HCT116 (cell line): ENCODE measurements at regions not wholly inside any gene's neighbourhood (a gene's known extent, or its start where the extent isn't known, plus 50 kb on each side); places are given as distances from the start of the nearest gene placed in this dataset.

Experiments
- ATAC-seq: fragments of 200-7000 bp; cut with Tn5 transposase; 2 replicates; pipeline ENCODE4 v1.9.1; 2020; ENCODE audit warnings: mild to moderate bottlenecking, moderate library complexity
- BruUV-seq: library from RNA; stranded (reverse); fragments of 400-500 nt; replicated peaks from 2 replicates; lab custom pipeline; 2021; lab: Mats Ljungman, UMichigan
- CTCF ChIA-PET: fragments of 300-600 bp; sonication (Branson Sonifier 250); formaldehyde crosslinking; loops from one replicate; lab custom pipeline; 2021; ENCODE audit warnings: antibody characterized with exemption; lab: Charles Lee
- POLR2A ChIA-PET: fragments of 300-600, 350-600 bp; sonication (Branson Sonifier 250); formaldehyde crosslinking; loops from one replicate; lab custom pipeline; 2021; ENCODE audit warnings: antibody characterized with exemption; lab: Charles Lee
- RAD21 ChIA-PET, 2 experiments: fragments of 300-600 bp; sonication (Branson Sonifier 250); formaldehyde crosslinking; loops; one replicate each; lab custom pipeline; 2023; ENCODE audit warnings: low total read pairs in 2 of 2; ENCODE audit not compliant: uncharacterized antibody in 2 of 2, unreplicated experiment in 2 of 2, low non-redundant PET in 1 of 2; lab: Charles Lee
- DNase-seq: peaks from one replicate; pipeline ENCODE4 v3.0.0-alpha.2; 2010; ENCODE audit warnings: low read depth, low spot score
- H2AFZ ChIP-seq: fragments of 200-600 bp; shearing (Covaris generic), sonication (generic); 2 replicates; pipeline ENCODE4 v1.6.1; 2017; ENCODE audit warnings: low read depth, mixed run types, mixed read lengths, antibody characterized with exemption, low read length; ENCODE audit not compliant: poor library complexity, severe bottlenecking
- H3K27ac ChIP-seq: 2 replicates; pipeline ENCODE4 v1.5.1; 2012; ENCODE audit warnings: low read depth, low read length
- H3K27me3 ChIP-seq: fragments of 200-600 bp; sonication (generic); 2 replicates; pipeline ENCODE4 v1.6.1; 2016; ENCODE audit warnings: mixed run types, low read length, mixed read lengths; ENCODE audit not compliant: insufficient read depth
- H3K36me3 ChIP-seq, 2 experiments: fragments of 200-500 bp in 1 of 2; fragments of 200-600 bp in 1 of 2; sonication (Bioruptor generic) in 1 of 2; sonication (generic) in 1 of 2; 2 replicates each; pipeline versions ENCODE4 v1.5.1 to v1.6.1; 2014 to 2016; ENCODE audit warnings: low read length in 2 of 2, inconsistent platforms in 1 of 2, mixed read lengths in 1 of 2, mixed run types in 1 of 2; ENCODE audit not compliant: insufficient read depth in 2 of 2, control insufficient read depth in 1 of 2
- H3K4me1 ChIP-seq, 2 experiments: fragments of 200-600 bp in 1 of 2; sonication (generic) in 1 of 2; 2 replicates each; pipeline versions ENCODE4 v1.5.1 to v1.6.1; 2012 to 2017; ENCODE audit warnings: low read length in 2 of 2, inconsistent platforms in 1 of 2, mild to moderate bottlenecking in 1 of 2, mixed read lengths in 1 of 2, mixed run types in 1 of 2, moderate library complexity in 1 of 2; ENCODE audit not compliant: insufficient read depth in 2 of 2, control insufficient read depth in 1 of 2
- H3K4me2 ChIP-seq: fragments of 200-600 bp; sonication (generic); 2 replicates; pipeline ENCODE4 v1.6.1; 2017; ENCODE audit warnings: mixed run types, low read length, mixed read lengths
- H3K4me3 ChIP-seq, 2 experiments: fragments of 200-600 bp in 1 of 2; sonication (generic) in 1 of 2; replicated peaks in 1 of 2; 2 replicates each; pipeline ENCODE4 v1.5.1; 2011 to 2016; ENCODE audit warnings: low read length in 2 of 2, control low read depth in 1 of 2, low read depth in 1 of 2, mild to moderate bottlenecking in 1 of 2, mixed read lengths in 1 of 2, mixed run types in 1 of 2
- H3K79me2 ChIP-seq: fragments of 200-600 bp; sonication (generic); 2 replicates; pipeline ENCODE4 v1.6.1; 2017; ENCODE audit warnings: mild to moderate bottlenecking, mixed run types, low read length, moderate library complexity, mixed read lengths; ENCODE audit not compliant: insufficient read depth
- H3K9ac ChIP-seq: fragments of 200-600 bp; sonication (generic); 2 replicates; pipeline ENCODE4 v1.6.1; 2016; ENCODE audit warnings: low read length, mixed read lengths
- H3K9me2 ChIP-seq: fragments of 200-600 bp; sonication (generic), shearing (Covaris generic); 2 replicates; pipeline ENCODE4 v1.6.1; 2017; ENCODE audit warnings: mixed run types, mild to moderate bottlenecking, moderate library complexity; ENCODE audit not compliant: insufficient read depth
- H3K9me3 ChIP-seq, 2 experiments: fragments of 200-500 bp in 1 of 2; fragments of 200-600 bp in 1 of 2; sonication (Bioruptor generic) in 1 of 2; sonication (generic) in 1 of 2; 2 replicates each; pipeline ENCODE4 v1.6.1; 2014 to 2017; ENCODE audit warnings: low read length in 2 of 2, mixed read lengths in 2 of 2, inconsistent platforms in 1 of 2, low read depth in 1 of 2, mild to moderate bottlenecking in 1 of 2, mixed run types in 1 of 2, moderate library complexity in 1 of 2; ENCODE audit not compliant: control insufficient read depth in 1 of 2, insufficient read depth in 1 of 2
- H4K20me1 ChIP-seq: fragments of 200-600 bp; sonication (generic), shearing (Covaris generic); 2 replicates; pipeline ENCODE4 v1.6.1; 2017; ENCODE audit warnings: mixed run types, mild to moderate bottlenecking, moderate library complexity; ENCODE audit not compliant: insufficient read depth
- ATF3 ChIP-seq: IDR thresholded peaks from 2 replicates; pipeline ENCODE4 v1.6.1; 2012
- CEBPB ChIP-seq: IDR thresholded peaks from 2 replicates; pipeline ENCODE4 v1.6.1; 2012; ENCODE audit warnings: low read depth
- EGR1 ChIP-seq: IDR thresholded peaks from 2 replicates; pipeline ENCODE4 v1.6.1; 2012; ENCODE audit warnings: low read depth
- ELF1 ChIP-seq: IDR thresholded peaks from 2 replicates; pipeline ENCODE4 v1.6.1; 2012; ENCODE audit warnings: low read depth, borderline replicate concordance
- EZH2 ChIP-seq: fragments of 200-600 bp; sonication (generic); IDR thresholded peaks from 2 replicates; pipeline ENCODE4 v1.6.1; 2017; ENCODE audit warnings: antibody characterized with exemption, mixed run types
- EZH2phosphoT487 ChIP-seq: fragments of 200-600 bp; IDR thresholded peaks from 2 replicates; pipeline ENCODE4 v1.6.1; 2018; ENCODE audit warnings: antibody characterized with exemption, borderline replicate concordance
- JUND ChIP-seq: IDR thresholded peaks from 2 replicates; pipeline ENCODE4 v1.6.1; 2012
- POLR2A ChIP-seq: IDR thresholded peaks from 2 replicates; pipeline ENCODE4 v1.7.0; 2011; ENCODE audit warnings: borderline replicate concordance; ENCODE audit not compliant: insufficient read depth, insufficient read length; ENCODE audit errors: extremely low read depth
- POLR2AphosphoS5 ChIP-seq: IDR thresholded peaks from 2 replicates; pipeline ENCODE4 v1.6.1; 2011; ENCODE audit warnings: mild to moderate bottlenecking, low read depth, low read length, moderate library complexity
- RAD21 ChIP-seq: IDR thresholded peaks from 2 replicates; pipeline ENCODE4 v1.6.1; 2012; ENCODE audit warnings: low read depth, mild to moderate bottlenecking
- SIN3A ChIP-seq: IDR thresholded peaks from 2 replicates; pipeline ENCODE4 v1.6.1; 2012; ENCODE audit warnings: low read depth
- SP1 ChIP-seq: IDR thresholded peaks from 2 replicates; pipeline ENCODE4 v1.6.1; 2012; ENCODE audit warnings: low read depth
- SRF ChIP-seq: IDR thresholded peaks from 2 replicates; pipeline ENCODE4 v1.6.1; 2012; ENCODE audit warnings: low read depth
- YY1 ChIP-seq: IDR thresholded peaks from 2 replicates; pipeline ENCODE4 v1.6.1; 2011; ENCODE audit warnings: low read length, low read depth, moderate library complexity, mild to moderate bottlenecking; ENCODE audit not compliant: insufficient replicate concordance; ENCODE audit errors: extremely low read depth
- ZBTB33 ChIP-seq: IDR thresholded peaks from 2 replicates; pipeline ENCODE4 v1.6.1; 2011; ENCODE audit warnings: mild to moderate bottlenecking, low read length, moderate library complexity; ENCODE audit not compliant: insufficient replicate concordance; ENCODE audit errors: extremely low read depth
- ZFX ChIP-seq: fragments of 450-650 bp; IDR thresholded peaks from 2 replicates; pipeline ENCODE4 v1.6.1; 2017
- ZNF274 ChIP-seq: fragments of 200-500 bp; sonication (Bioruptor generic); IDR thresholded peaks from 2 replicates; pipeline ENCODE4 v1.6.1; 2014; ENCODE audit warnings: mild to moderate bottlenecking, low read depth, low read length, inconsistent platforms
- intact Hi-C: fragments of 100-400 bp; cut with micrococcal nuclease; formaldehyde crosslinking; loops from 2 replicates; pipeline ENCODE4 v1.10.0; 2022

GRCh38 chr19:30851646-30852045 lies 479.5 kb downstream of the ZNF536 start:
- RAD21 ChIA-PET: no interaction called here
- peaks cover 22 to 25% of the 10 kb centered on the region in 2 experiments; a peak in 2 of 4 replicates for H3K9me3 ChIP-seq
- no peaks in the 10 kb centered on the region for H3K9me2 ChIP-seq
- no peak overlapping the region for H3K27ac ChIP-seq
- no peak overlapping the region for H2AFZ ChIP-seq
- CTCF ChIA-PET: no interaction called here
- no peak overlapping the region for H3K4me3 ChIP-seq
- no peaks in the 10 kb centered on the region for H4K20me1 ChIP-seq
- no peak overlapping the region for H3K9ac ChIP-seq
- POLR2A ChIA-PET: no interaction called here
- H3K79me2 ChIP-seq: no peaks in the 10 kb centered on the region
- no peaks in the 10 kb centered on the region for H3K36me3 ChIP-seq
- no peaks in the 10 kb centered on the region for H3K27me3 ChIP-seq
- TF ChIP-seq EZH2: no peak
- TF ChIP-seq POLR2AphosphoS5: no peak
- TF ChIP-seq JUND: no peak
- no peak for TF ChIP-seq ATF3
- no peak for TF ChIP-seq POLR2A
- TF ChIP-seq ELF1: no peak
- TF ChIP-seq EGR1: no peak
- TF ChIP-seq YY1: no peak
- TF ChIP-seq ZBTB33: no peak
- TF ChIP-seq CEBPB: no peak
- TF ChIP-seq RAD21: no peak
- TF ChIP-seq EZH2phosphoT487: no peak
- TF ChIP-seq SP1: no peak
- no peak for TF ChIP-seq SIN3A
- no peak for TF ChIP-seq ZNF274
- TF ChIP-seq ZFX: no peak
- TF ChIP-seq SRF: no peak
- ATAC-seq: no peak
- no peaks in the 10 kb centered on the region for H3K4me1 ChIP-seq
- intact Hi-C loops: no loop called here
- BruUV-seq: no TSS peak
- DNase-seq: no peak
- H3K4me2 ChIP-seq: no peak overlapping the region
